Tibial nerve (tissue), 4 donors: ENCODE measurements at regions not wholly inside any gene's neighbourhood (a gene's known extent, or its start where the extent isn't known, plus 50 kb on each side); places are given as distances from the start of the nearest gene placed in this dataset.

Experiments used
- EP300 ChIP-seq, 2 donors: sonication (generic); formaldehyde crosslinking; IDR thresholded peaks; one replicate each; pipeline ENCODE4 v1.6.1; 2017; ENCODE audit warnings: antibody characterized with exemption in 2 of 2, mild to moderate bottlenecking in 1 of 2
- POLR2A ChIP-seq, 2 donors: fragments of 450-650 bp; IDR thresholded peaks; one replicate each; pipeline ENCODE4 v1.6.1; 2017; ENCODE audit warnings: antibody characterized with exemption in 2 of 2, mild to moderate bottlenecking in 2 of 2, moderate library complexity in 2 of 2
- TF ChIP-seq, protein P1 (sequence below), 5 experiments: fragments of 200-600 bp in 3 of 5; fragments of 450-650 bp in 2 of 5; sonication (generic) in 3 of 5; IDR thresholded peaks; one replicate each; pipeline ENCODE4 v1.5.1; 2016 to 2019; ENCODE audit warnings: antibody characterized with exemption in 5 of 5, mild to moderate bottlenecking in 3 of 5, moderate library complexity in 2 of 5

DNA sequence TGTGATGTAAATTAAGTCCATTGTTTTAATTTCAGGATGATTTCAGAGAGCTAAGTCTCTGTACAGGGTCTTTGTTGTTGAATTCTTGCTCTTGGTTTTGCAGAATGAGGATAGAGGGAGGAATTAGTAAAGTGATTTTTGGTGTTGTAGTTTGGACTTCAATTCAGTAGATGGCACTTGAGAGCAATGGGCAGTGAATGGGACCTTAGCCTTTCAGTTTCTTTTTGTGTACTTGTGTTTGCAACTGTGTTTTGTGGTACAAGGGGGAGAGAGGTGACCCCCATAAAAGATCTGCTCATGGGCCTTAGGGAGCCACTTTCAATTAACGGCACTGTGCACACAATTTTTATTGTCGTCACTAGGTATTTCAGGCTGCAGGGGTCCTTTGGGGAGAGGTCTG, 340.0 kb downstream of the DCAF12L2 start:
- TF ChIP-seq, protein P1, sequence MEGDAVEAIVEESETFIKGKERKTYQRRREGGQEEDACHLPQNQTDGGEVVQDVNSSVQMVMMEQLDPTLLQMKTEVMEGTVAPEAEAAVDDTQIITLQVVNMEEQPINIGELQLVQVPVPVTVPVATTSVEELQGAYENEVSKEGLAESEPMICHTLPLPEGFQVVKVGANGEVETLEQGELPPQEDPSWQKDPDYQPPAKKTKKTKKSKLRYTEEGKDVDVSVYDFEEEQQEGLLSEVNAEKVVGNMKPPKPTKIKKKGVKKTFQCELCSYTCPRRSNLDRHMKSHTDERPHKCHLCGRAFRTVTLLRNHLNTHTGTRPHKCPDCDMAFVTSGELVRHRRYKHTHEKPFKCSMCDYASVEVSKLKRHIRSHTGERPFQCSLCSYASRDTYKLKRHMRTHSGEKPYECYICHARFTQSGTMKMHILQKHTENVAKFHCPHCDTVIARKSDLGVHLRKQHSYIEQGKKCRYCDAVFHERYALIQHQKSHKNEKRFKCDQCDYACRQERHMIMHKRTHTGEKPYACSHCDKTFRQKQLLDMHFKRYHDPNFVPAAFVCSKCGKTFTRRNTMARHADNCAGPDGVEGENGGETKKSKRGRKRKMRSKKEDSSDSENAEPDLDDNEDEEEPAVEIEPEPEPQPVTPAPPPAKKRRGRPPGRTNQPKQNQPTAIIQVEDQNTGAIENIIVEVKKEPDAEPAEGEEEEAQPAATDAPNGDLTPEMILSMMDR (IDR thresholded peaks at IDR 0.05) = no peak
- no peak for TF ChIP-seq POLR2A (IDR thresholded peaks at IDR 0.05)
- TF ChIP-seq EP300 (IDR thresholded peaks at IDR 0.05) = no peak
